GM18502 (cell line): ENCODE measurements at regions not wholly inside any gene's neighbourhood (a gene's known extent, or its start where the extent isn't known, plus 50 kb on each side); places are given as distances from the start of the nearest gene placed in this dataset.
"Not testable (repeated sequence)": the region's sequence is repeated elsewhere in the genome, so short reads cannot be mapped to it uniquely, and the experiment has no call there.

Experiments used
- ATAC-seq: cut with Tn5 transposase; IDR thresholded peaks from one replicate; pipeline ENCODE4 v1.9.1; 2021; ENCODE audit warnings: mild to moderate bottlenecking; ENCODE audit not compliant: unreplicated experiment, poor library complexity

- peak; percentile 36 for ATAC-seq
Measured at GRCh38 chr12:89162589-89163261, 189.6 kb downstream of the DUSP6 start.

- no peak for ATAC-seq
Measured at GRCh38 chr12:89161557-89161956, 190.7 kb downstream of the DUSP6 start.

GRCh38 chr12:89160716-89161123 is 191.6 kb downstream of the DUSP6 start:
- ATAC-seq = peak; percentile 40

- no peak for ATAC-seq
Measured at GRCh38 chr12:89157413-89157812, 194.9 kb downstream of the DUSP6 start.

GRCh38 chr12:89156862-89157262 is 195.4 kb downstream of the DUSP6 start:
- ATAC-seq = no peak

GRCh38 chr12:89156340-89156739 is 196.0 kb downstream of the DUSP6 start:
- ATAC-seq = no peak

GRCh38 chr12:89155826-89156225 is 196.5 kb downstream of the DUSP6 start:
- no peak for ATAC-seq

GRCh38 chr12:89154743-89155499 is 197.4 kb downstream of the DUSP6 start:
- no peak for ATAC-seq

GRCh38 chr12:89153341-89153740 is 199.0 kb downstream of the DUSP6 start:
- ATAC-seq = no peak

GRCh38 chr12:89151536-89151935 is 200.8 kb downstream of the DUSP6 start:
- no peak for ATAC-seq

GRCh38 chr12:89150789-89151188 is 201.5 kb downstream of the DUSP6 start:
- not testable (repeated sequence) for ATAC-seq

- no peak for ATAC-seq
Measured at GRCh38 chr12:89140602-89141238, 211.6 kb downstream of the DUSP6 start.

GRCh38 chr12:89140141-89140540 is 212.2 kb downstream of the DUSP6 start:
- ATAC-seq = no peak

- ATAC-seq = no peak
Measured at GRCh38 chr12:89139390-89139789, 212.9 kb downstream of the DUSP6 start.

- ATAC-seq = no peak
Measured at GRCh38 chr12:89138048-89138852, 214.1 kb downstream of the DUSP6 start.

- ATAC-seq = peak; percentile 74
Measured at GRCh38 chr12:89135976-89136634, 216.2 kb downstream of the DUSP6 start.

- ATAC-seq = no peak
Measured at GRCh38 chr12:89134213-89134770, 218.0 kb downstream of the DUSP6 start.

GRCh38 chr12:89129167-89129870 is 223.0 kb downstream of the DUSP6 start:
- no peak for ATAC-seq

- ATAC-seq = no peak
Measured at GRCh38 chr12:89126712-89127111, 225.6 kb downstream of the DUSP6 start.
